NCI-H2227 treated with DMSO at 0.1 percent for 48 hours (cell line): ENCODE measurements at regions not wholly inside any gene's neighbourhood (a gene's known extent, or its start where the extent isn't known, plus 50 kb on each side); places are given as distances from the start of the nearest gene placed in this dataset.
"Not testable (repeated sequence)": the region's sequence is repeated elsewhere in the genome, so short reads cannot be mapped to it uniquely, and the experiment has no call there.

Source experiments
- DNase-seq: peaks from one replicate; lab custom pipeline; 2025; lab: John Stamatoyannopoulos, UW

- DNase-seq = no peak
These were observed 348.3 kb downstream of the CGGBP1 start for GRCh38 chr3:87710511-87710910.

- no peak for DNase-seq
These were observed 348.8 kb downstream of the CGGBP1 start for GRCh38 chr3:87710028-87710427.

- no peak for DNase-seq
These were observed 352.6 kb downstream of the CGGBP1 start for GRCh38 chr3:87706176-87706575.

GRCh38 chr3:87702600-87702999, 356.2 kb downstream of the CGGBP1 start:
- no peak for DNase-seq

DNA sequence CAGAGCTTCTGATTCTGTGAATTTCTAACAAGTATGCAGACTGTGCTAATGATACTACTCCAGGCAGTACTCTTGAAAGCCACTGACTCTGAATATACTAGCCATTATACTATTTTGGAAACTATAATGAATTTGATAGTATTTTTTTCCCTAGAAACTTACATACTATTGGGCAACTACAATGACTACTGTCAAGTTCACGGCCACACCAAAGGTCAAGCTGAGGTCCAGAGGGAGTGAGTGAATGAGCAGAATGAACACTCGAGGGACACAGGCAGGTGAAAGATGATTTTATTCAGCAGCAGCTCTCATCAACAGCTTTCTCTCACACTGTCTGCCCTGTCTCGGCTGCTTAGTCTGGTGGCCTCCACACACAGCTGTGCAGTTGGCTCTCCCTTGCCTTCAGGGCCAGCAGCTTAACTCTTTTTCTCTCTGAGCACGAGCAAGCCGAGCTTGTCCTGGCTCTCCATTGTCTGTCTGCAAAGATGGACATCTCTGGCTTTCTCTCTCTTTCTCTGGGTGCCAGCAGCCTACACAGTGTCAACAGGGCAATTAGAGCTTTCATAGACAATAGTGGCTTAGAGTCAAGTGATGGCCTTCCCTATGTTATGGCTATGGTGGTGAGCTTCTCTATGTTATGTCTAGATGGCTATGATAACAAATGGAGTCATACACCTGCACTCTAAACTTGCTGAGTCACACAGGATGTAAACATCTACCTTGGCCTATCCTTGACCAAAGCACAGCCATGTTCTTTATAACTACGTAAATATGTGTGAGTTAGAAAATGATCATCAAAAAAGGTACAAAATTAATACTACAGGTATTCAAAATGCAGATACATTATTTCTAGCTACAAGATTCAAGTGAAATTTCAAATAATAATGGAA, 362.4 kb downstream of the CGGBP1 start:
- DNase-seq = no peak

DNA sequence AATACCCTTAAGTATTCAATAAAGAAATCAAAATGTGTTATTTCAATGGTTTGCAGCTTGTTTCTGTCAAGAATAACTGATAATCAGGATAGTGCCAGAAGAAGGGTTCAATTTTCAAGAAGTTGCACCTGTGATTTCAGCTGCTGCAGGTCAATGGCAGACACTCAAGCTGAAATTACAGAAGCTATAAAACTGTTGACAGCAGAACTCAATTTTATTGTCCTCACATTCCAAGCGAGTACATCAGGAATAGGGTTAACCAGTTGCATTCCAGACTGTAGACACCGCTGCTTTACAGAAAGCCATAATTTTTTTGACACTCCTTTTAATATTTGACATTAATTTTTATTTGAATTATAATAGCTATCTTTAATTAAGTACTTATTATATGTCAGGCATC, 364.1 kb downstream of the CGGBP1 start:
- no peak for DNase-seq

GRCh38 chr3:87691109-87691508, 367.7 kb downstream of the CGGBP1 start:
- DNase-seq = no peak

DNA sequence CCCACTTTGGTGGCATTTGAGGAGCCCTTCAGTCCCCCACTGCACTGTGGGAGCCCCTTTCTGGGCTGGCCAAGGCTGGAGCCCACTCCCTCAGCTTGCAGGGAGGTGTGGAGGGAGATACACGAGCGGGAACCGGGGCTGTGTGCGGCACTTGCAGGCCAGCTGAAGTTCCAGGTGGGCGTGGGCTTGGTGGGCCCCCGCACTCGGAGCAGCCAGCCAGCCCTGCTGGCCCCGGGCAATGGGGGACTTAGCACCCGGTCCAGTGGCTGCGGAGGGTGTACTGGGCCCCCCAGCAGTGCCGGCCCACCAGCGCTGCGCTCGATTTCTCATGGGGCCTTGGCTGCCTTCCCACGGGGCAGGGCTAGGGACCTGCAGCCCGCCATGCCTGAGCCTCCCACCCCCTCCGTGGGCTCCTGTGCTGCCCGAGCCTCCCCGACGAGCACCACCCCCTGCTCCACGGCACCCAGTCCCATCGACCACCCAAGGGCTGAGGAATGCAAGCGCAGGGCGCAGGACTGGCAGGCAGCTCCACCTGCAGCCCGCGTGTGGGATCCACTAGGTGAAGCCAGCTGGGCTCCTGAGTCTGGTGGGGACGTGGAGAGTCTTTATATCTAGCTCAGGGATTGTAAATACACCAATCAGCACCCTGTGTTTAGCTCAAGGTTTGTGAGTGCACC, 379.7 kb downstream of the CGGBP1 start:
- DNase-seq = not testable (repeated sequence)

GRCh38 chr3:87674397-87675161, 384.2 kb downstream of the CGGBP1 start:
- no peak for DNase-seq

GRCh38 chr3:87673132-87673531, 385.7 kb downstream of the CGGBP1 start:
- DNase-seq = no peak

GRCh38 chr3:87654184-87654583, 377.8 kb upstream of the POU1F1 start:
- no peak for DNase-seq

- not testable (repeated sequence) for DNase-seq
These were observed 376.8 kb upstream of the POU1F1 start for GRCh38 chr3:87653138-87653537.

DNA sequence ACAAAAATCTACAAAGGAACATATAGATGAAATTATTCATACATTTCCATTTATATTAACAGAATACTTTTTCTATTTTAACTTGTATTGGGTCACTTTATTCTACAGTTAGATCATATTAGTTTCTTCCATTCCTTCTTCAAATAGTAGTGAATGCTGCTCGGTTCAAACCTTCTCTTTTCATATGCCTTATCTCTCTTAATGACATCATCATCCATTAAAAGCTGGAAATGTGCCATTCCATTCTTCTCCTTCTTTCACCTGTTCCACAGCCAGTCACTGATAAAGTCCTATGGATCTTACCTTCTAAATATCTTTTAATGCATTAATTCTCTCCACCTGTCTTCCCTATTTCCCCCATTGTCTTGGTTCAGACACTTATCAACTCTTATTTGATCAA, 358.0 kb upstream of the POU1F1 start:
- DNase-seq = no peak

- DNase-seq = no peak
These were observed 350.9 kb upstream of the POU1F1 start for GRCh38 chr3:87627316-87627715.

GRCh38 chr3:87626546-87626945, 350.2 kb upstream of the POU1F1 start:
- no peak for DNase-seq

DNA sequence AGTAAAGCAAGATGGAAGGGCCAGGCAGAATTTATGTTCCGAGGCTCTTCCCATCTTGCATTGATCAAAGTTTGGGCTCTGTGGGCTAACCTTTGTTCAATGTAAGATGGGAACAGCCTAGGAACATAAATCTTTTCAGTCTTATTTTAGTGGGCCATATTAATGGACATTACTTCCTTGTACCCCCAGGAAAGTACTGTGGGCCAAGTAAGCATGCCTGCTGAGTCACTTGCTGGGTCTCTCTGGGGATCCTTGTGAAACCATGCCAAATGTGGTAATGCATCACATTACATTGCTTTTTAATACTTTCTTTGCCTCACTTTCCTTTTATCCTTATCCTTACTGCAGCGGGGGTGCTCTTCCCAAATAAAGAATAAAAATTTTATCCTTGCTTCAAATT, 349.5 kb upstream of the POU1F1 start:
- DNase-seq = no peak

DNA sequence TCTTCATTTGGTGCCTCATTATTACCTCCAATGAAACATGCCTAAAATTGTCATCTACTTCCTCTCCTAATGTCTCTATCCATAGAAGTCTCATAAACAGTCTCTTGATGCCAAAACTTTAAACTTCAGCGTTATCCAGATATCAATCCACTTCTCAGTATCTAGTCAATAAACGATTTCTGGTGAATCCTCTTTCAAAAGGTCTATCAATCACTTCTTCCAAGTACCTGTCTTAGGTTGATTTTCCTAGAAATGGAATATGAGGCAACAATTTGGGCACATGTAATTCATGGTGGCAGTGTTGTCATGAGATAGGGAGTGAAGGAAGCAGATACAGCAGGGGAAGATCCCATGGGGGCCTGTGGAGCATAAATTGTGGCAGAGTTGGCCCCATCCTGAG, 348.5 kb upstream of the POU1F1 start:
- no peak for DNase-seq

GRCh38 chr3:87621667-87622066, 345.3 kb upstream of the POU1F1 start:
- DNase-seq = no peak

- no peak for DNase-seq
These were observed 339.1 kb upstream of the POU1F1 start for GRCh38 chr3:87615506-87615905.

DNA sequence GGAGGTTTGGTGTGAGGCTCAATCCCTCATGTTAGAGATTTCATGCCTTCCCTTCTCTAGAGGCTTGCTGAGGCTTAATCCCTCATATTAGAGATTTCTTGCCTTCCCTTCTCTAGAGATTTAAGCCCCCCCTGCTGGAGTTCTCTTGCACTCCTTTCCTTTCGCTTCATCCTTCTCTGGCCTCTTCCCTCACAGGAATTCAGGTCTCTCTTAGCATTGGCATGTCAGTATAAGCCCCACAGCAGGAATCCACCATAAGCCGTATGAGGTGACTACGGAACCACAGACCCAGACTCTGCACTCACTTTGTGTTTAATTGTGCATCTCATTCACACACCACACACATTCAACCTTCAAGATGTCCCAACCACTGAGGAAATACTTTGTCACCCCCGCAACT, 338.6 kb upstream of the POU1F1 start:
- no peak for DNase-seq

DNA sequence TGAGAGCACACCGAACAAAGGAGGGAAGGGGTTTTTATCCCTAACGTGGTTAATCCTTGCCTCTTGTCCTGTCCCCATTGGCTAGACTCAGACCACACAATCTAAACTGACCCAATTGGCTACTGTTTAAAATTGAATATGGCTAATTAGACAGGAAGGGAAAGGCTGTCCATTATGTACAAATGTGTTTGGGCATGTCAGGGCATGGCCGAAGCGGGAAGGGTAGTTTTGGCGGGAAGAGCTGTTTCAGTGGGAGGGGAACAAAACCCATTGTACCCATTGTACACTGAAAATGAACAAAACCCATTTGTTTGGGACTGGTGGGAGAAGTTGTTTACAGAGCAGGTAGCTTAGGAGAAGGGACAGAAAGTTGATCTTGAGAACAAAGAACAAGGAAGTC, 330.9 kb upstream of the POU1F1 start:
- DNase-seq = no peak

GRCh38 chr3:87595798-87596197, 319.4 kb upstream of the POU1F1 start:
- DNase-seq = no peak

- DNase-seq = peak; percentile 65
These were observed 304.9 kb upstream of the POU1F1 start for GRCh38 chr3:87581240-87581639.
